ENCODE measurements at regions not wholly inside any gene's neighbourhood (a gene's known extent, or its start where the extent isn't known, plus 50 kb on each side); places are given as distances from the start of the nearest gene placed in this dataset.
"Not testable (repeated sequence)": the region's sequence is repeated elsewhere in the genome, so short reads cannot be mapped to it uniquely, and the experiment has no call there.

GRCh38 chr11:112516755-112517154 lies 256.1 kb upstream of the PLET1 start:
- DNase-seq, result no peak

DNA sequence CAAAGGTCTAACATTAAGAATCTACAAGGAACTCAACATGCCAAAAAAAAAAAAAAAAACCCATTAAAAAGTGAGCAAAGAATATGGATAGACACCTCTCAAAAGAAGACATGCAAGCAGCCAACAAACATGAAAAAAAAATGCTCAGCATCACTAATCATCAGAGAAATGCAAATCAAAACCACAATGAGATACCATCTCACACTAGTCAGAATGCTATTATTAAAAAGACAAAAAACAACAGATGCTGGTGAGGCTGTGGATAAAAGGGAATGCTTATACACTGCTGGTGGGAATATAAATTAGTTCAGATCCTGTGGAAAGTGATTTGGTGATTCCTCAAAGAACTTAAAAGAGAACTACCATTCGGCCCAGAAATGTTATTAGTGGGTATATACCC lies 257.7 kb upstream of the PLET1 start:
- peak; percentile 27 for DNase-seq

- no peak for DNase-seq
Observed at GRCh38 chr11:112519751-112520150, 259.1 kb upstream of the PLET1 start.

DNA sequence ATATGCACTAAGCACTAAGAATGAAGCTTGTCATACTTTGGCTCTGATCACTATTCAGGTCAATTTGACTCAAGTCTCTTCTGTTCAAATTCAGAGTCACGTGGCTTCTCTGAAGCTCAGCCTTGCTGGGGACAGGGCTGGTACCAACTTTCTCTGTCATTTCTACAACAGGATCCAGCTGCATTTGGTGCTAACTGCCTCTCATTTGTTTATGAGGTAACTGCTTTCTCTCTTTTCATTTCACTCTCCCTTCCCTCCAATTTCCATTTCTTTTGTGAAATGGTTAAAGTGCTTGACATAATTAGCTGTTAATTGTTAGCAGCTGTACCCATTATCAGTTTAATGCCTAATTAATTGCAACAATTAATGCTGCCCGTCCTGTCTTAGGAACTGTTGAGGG lies 259.7 kb upstream of the PLET1 start:
- DNase-seq, result no peak

- DNase-seq, result no peak
Observed at GRCh38 chr11:112522536-112522935, 261.9 kb upstream of the PLET1 start.

GRCh38 chr11:112523031-112523430 lies 262.4 kb upstream of the PLET1 start:
- DNase-seq, result no peak

DNA sequence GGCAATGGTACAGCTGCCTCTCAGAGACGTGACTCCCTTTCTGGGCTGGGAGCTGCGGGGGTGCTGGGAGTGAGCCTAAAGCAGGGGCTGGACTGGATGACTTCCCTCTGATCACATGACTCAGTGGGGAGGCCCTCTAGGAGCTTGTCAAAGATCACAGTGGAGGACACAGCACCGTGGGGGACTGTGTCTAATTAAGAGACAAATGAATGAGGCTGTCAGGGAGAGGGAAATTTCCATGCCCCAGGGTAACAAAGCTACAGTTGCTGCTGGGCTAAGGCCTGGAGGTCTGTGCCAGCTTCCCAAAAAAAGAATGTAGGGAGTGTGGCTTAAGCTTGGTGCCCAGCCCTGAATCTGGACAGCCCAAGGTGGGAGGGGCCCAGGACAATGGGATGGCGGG lies 262.8 kb upstream of the PLET1 start:
- peak; percentile 75 for DNase-seq

- no peak for DNase-seq
Observed at GRCh38 chr11:112523951-112524350, 263.3 kb upstream of the PLET1 start.

GRCh38 chr11:112524798-112525197 lies 264.1 kb upstream of the PLET1 start:
- no peak for DNase-seq

- peak; percentile 43 for DNase-seq
Observed at GRCh38 chr11:112525270-112525669, 264.6 kb upstream of the PLET1 start.

DNA sequence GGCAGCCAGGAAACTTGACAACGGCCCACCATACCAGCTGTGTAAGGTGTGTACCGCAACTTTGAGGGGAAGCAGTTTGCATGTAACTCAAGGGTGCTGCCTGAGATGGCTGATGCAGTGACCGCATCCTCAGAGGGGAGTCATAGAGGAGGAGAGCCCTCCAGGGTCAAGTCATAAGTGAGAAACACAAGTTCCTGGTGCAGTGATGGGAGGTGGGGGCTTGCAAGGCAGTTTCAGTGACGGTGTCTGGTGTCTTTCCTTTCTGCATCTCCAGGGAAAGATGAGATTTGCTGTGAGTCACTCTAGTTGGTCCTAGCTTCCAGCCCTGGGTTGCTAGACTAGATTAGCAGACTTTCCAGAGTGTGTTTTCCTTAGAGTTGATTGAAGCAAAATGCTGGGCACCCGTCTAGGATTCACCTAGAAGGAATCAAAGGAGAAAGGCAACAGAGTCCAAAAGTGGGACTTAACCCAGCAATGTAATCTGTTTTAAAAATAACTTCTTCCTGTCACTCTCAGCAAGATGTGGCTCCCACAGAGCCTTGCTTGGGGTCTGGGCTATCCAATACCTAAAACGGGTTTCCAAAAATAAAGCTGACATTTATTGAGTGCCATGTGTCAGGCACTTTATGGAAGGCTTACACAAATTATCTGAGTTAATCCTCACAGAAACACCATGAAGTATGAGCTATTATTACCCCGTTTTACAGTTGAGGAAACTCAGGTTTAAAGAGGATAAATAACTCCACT lies 265.4 kb upstream of the PLET1 start:
- no peak for DNase-seq

DNA sequence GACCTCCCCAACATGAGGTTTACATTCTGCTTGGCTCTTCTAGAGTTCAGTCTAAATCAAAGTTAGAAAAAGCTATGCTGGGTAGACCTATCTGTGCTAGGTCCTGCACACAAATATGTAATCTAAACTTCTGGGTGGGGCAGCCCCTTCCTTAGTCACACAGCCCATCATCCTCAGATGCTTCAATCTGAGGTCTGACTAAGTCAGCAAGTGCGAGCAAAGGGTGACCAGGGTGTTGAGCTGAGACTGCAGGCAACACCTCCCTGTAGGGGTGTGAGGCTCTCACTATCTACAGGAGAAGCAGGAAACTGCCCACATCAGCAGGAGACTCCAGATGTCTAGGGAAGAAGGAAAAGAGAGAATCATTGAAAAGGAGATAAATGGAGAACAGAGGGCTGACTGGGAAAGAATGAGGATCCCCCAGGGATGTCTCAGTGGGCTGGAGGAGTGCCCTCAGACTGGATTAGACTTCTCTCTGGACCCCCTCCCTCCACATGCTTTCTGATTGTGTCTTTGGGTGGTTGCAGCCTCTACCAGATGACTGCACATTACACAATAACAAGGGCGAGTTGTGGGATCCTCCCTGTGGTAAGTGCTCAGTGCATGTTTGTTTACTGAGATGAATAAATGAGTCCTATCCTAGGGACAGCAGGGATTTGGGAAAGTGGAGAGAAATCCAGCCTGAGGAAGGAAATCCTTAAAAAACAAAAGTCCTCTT lies 266.2 kb upstream of the PLET1 start:
- peak; percentile 38 for DNase-seq

DNA sequence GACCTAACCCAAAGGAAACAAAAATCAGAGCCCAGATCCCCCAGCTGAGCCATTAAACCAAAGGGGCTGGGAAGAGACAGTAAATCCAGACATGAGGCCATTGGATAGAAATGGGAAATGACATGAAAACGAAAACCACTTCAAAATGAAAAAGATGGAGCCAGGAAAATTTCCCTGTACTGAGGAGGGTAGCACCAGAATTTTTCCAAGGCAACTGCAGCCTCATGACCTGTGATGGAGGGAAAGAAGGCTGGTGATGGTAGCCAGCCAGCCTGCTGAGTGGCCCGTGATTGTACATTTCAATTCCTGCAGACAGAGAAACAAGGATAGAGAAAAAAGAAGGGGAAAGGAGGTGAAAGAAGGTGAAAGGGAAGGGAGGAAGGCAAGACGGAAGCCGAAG lies 268.4 kb upstream of the PLET1 start:
- no peak for DNase-seq

GRCh38 chr11:112532506-112532905 lies 271.8 kb upstream of the PLET1 start:
- DNase-seq, result no peak

DNA sequence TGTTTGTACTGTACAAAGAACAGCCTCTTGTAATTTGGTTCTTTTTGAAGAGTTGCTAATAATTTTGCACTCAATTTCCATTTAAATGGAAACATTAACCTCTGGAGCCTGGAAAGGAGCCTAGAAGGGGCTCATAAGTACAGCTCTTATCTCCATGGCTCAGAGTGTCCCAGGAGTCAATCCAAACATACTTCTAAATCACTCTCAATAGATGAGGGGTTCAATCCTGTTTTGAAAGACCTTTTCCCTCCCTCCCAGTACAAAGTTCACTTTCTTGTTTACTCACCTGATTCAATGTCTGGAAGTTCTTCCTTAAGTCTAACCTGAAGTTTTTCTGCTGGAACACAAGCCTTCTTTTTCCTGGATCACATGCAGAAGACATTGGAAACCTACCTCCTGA lies 273.0 kb upstream of the PLET1 start:
- DNase-seq, result no peak

- DNase-seq, result no peak
Observed at GRCh38 chr11:112534208-112534607, 273.5 kb upstream of the PLET1 start.

DNA sequence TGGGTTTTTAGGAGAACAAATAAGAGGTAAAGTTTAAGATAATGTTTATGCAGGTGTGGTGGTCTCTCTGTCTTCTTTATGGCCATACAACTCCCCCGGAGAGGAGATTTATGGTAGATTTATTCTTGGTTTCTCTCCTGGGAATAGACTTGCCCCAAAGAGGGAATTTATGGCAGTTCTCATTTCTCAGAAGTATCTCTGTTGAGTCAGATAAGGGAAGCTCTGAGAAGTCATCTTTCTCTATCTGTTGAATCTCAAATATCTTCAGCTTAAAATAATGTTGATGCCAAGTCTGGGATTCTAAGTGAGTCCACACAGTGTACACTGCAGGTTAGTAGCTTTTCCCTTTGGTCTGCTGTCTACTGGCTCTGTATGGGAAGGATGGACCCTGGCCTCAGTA lies 276.4 kb upstream of the PLET1 start:
- DNase-seq, result no peak

GRCh38 chr11:112537846-112538330 lies 277.2 kb upstream of the PLET1 start:
- no peak for DNase-seq

DNA sequence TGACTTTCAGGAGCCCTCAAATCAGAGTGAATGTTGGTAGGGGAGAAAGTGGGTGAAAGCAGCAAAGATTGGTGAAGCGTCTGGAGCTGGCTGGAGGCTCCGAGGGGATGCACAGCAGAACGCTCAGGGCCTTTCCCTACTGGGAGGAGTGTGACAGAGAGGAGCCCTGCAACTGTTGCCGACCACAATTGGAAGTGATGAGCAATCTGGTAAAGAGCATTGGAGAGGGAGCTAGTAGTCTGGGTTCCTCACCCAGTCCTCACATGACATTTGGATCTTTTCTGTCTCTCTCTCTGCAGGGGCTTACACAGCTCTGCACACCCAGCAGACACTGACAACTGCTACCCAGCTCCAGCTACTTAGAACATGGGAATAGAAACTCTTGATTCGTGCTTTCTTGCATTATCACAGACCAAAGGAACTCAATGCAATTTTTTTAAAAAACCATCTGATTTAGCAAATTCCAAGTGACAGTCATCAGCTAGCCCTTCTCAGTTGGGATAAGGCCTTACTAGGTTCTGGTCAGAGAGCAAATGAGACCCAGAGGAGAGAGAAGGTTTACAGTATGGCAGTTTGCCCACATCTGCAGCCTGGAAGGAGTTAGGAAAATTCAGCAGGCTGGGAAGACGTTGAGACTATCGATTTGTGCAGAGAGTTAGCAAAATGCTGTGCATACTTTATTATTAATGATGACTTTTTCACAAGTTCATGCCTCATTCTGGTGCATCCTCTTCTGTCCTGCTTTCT lies 278.0 kb upstream of the PLET1 start:
- DNase-seq, result no peak

- not testable (repeated sequence) for DNase-seq
Observed at GRCh38 chr11:112539281-112539555, 278.6 kb upstream of the PLET1 start.

- DNase-seq, result no peak
Observed at GRCh38 chr11:112539741-112540140, 279.1 kb upstream of the PLET1 start.

GRCh38 chr11:112540261-112540660 lies 279.6 kb upstream of the PLET1 start:
- no peak for DNase-seq

- no peak for DNase-seq
Observed at GRCh38 chr11:112541140-112542046, 280.7 kb upstream of the PLET1 start.

All from fibroblast of skin of scalp (primary cell).